ENCODE measurements at regions not wholly inside any gene's neighbourhood (a gene's known extent, or its start where the extent isn't known, plus 50 kb on each side); places are given as distances from the start of the nearest gene placed in this dataset.

- DNase-seq (ENCODE audit: low spot score): no peak
- H3K27ac Mint-ChIP-seq: no peak overlapping the region
- H3K4me3 Mint-ChIP-seq: no peak overlapping the region
- no peaks in the 10 kb centered on the region for H3K4me1 Mint-ChIP-seq (ENCODE audit: low read depth)
- no peaks in the 10 kb centered on the region for H3K36me3 Mint-ChIP-seq (ENCODE audit: low read depth)
- H3K9me3 Mint-ChIP-seq: no peaks in the 10 kb centered on the region
- H3K27me3 Mint-ChIP-seq (ENCODE audit: low read depth): peaks cover 5% of the 10 kb centered on the region
These were observed 64.6 kb upstream of the SOX21 start for GRCh38 chr13:94776956-94777355.

DNA sequence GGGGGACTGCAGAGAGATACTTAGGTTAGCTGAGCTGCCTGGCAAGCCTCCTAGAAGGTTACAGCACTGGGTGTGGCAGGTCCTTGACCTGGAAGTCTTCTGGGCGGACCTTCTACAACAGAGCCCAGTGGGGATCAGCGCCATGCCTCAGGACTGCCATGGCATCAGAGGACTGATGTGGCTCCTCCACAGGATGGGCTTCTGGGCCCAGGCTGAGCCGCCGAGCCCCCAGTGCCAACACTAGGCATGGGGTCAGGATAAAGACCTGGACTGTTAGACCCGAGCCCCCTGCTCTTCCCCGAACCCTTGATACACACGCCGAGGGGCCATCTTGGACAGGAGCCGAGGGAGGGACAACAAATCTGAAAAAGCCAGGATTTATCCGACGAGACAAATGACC lies 64.0 kb upstream of the SOX21 start:
- Mint-ChIP-seq H3K27ac (no peak overlapping the region), H3K36me3 (ENCODE audit: low read depth) (no peaks in the 10 kb centered on the region), H3K9me3 (no peaks in the 10 kb centered on the region), H3K4me3 (no peak overlapping the region), H3K4me1 (ENCODE audit: low read depth) (no peaks in the 10 kb centered on the region), H3K27me3 (ENCODE audit: low read depth) (peaks cover 5% of the 10 kb centered on the region)
- no peak for DNase-seq (ENCODE audit: low spot score)

DNA sequence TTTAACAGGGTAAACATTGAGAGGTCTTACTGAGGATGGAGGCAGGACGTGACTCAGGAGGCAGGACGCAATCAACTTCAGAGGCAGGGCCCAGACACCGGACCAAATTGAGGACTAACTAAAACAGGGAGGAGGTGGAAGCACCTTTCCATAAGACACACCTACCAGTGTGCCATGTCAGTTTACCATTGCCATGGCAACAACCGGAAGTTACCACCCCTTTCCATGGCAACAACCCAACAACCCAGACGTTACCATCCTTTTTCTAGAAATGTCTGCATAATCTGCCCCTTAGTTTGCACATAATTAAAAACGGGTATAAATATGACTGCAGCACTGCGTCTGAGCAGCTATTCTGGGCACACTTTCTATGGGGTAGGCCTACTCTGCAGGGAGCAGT lies 53.5 kb upstream of the SOX21 start:
- H3K36me3 Mint-ChIP-seq (ENCODE audit: low read depth): no peaks in the 10 kb centered on the region
- peaks cover 22% of the 10 kb centered on the region for H3K27me3 Mint-ChIP-seq (ENCODE audit: low read depth)
- no peaks in the 10 kb centered on the region for H3K9me3 Mint-ChIP-seq
- H3K27ac Mint-ChIP-seq: no peak overlapping the region
- H3K4me3 Mint-ChIP-seq: no peak overlapping the region
- no peak for DNase-seq (ENCODE audit: low spot score)
- no peaks in the 10 kb centered on the region for H3K4me1 Mint-ChIP-seq (ENCODE audit: low read depth)

- Mint-ChIP-seq H3K27me3 (ENCODE audit: low read depth) (peaks cover 24% of the 10 kb centered on the region), H3K36me3 (ENCODE audit: low read depth) (no peaks in the 10 kb centered on the region), H3K4me1 (ENCODE audit: low read depth) (no peaks in the 10 kb centered on the region), H3K9me3 (no peaks in the 10 kb centered on the region), H3K27ac (no peak overlapping the region), H3K4me3 (no peak overlapping the region)
- DNase-seq (ENCODE audit: low spot score): peak; percentile 13
These were observed 52.4 kb upstream of the SOX21 start for GRCh38 chr13:94764576-94765321.
